GM21723 (cell line): ENCODE measurements at regions not wholly inside any gene's neighbourhood (a gene's known extent, or its start where the extent isn't known, plus 50 kb on each side); places are given as distances from the start of the nearest gene placed in this dataset.

ENCODE experiments used
- ATAC-seq: cut with Tn5 transposase; IDR thresholded peaks from one replicate; pipeline ENCODE4 v1.9.1; 2021; ENCODE audit warnings: mild to moderate bottlenecking, moderate library complexity; ENCODE audit not compliant: unreplicated experiment

DNA sequence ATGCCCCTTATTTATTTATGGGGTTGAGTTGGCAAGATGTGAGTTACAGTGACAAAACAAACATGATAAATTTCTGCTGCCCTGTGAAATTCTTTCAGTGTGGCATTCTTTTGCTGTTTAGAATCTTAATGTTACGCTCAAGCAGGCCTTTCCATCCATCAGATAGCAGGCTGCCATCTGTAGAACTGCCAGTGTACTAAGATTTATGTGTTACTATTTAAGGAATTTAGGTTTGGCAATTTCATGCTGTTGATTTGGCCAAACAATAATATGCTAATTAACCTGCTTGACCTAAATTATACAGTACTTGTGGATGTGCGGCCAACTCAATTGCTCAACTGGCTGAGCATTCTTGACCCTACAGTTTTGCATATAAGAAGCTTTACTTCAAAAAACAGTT is 477.7 kb upstream of the TPK1 start:
- no peak for ATAC-seq

DNA sequence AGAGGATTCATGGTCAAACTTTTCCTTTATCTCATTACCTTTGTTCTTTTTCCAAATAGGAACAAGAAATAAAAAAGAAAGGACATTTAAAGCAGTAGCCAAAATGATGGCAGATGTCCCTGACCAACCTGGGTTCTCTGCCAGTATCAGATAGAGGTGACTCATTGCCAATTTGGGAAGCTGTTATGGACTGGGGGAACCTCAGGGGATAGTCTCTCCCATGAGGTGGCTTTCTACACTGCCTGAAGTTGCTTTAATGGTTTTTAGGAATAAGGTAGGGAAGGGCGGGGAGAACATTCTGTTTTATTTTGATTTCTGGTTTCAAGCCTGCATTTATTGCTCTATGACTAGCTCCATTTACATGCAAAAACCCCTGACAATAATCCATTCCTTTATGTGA is 457.9 kb upstream of the TPK1 start:
- no peak for ATAC-seq

DNA sequence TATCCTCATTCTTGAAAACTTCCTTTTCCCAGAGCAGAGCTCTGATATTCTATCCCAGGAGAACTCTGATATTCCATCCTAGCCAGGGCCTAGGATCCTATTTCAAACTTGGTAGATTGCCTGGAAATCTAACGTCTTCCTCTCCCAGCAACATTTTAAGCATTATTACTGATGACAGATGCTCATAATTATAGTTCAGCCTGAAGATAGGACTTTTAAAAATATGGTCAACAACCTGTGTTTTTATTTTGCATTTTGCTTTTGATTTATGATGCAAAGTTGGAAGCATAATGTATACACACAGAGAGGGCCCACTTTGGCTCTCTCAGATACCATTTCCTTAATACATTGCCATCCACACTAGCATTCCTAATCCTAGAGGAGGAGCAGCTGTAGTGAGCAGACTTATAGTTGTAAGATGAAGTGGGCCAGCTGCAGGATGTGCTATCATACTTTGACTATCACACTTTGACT is 457.4 kb upstream of the TPK1 start:
- no peak for ATAC-seq

DNA sequence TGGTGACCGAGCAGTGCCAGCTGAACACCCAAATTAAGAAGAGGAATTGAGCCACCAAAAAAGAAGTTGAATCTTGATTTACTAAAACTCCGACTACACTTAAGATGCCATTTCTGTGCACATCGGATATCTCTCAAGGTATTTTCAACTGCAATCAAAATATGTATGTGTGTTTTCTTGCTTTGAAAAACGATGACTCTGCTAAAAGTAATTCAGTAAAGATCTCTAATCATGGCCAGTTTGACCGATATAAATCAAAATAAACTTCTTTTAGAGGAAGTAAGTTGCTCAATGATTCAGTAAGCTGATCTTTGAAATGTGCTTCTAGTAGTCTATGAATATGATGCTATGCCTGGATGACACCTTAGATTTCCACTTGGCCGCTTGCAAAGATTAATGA is 453.5 kb upstream of the TPK1 start:
- ATAC-seq = no peak

DNA sequence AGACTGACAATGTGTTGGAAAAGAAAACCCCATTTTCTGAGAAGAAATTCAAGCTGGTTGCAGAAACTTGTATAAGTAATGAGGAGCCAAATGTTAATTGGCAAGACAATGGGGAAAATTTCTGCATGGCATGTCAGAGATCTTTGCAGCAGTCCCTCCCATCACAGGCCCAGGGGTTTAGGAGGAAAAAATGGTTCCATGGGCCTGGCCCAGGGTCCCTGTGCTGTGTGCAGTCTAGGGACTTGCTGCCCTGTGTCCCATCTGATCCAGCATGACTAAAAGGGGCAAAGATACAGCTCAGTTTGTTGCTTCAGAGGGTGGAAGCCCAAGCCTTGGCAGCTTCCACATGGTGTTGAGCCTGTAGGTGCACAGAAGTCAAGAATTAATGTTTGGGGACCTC is 440.3 kb upstream of the TPK1 start:
- no peak for ATAC-seq

DNA sequence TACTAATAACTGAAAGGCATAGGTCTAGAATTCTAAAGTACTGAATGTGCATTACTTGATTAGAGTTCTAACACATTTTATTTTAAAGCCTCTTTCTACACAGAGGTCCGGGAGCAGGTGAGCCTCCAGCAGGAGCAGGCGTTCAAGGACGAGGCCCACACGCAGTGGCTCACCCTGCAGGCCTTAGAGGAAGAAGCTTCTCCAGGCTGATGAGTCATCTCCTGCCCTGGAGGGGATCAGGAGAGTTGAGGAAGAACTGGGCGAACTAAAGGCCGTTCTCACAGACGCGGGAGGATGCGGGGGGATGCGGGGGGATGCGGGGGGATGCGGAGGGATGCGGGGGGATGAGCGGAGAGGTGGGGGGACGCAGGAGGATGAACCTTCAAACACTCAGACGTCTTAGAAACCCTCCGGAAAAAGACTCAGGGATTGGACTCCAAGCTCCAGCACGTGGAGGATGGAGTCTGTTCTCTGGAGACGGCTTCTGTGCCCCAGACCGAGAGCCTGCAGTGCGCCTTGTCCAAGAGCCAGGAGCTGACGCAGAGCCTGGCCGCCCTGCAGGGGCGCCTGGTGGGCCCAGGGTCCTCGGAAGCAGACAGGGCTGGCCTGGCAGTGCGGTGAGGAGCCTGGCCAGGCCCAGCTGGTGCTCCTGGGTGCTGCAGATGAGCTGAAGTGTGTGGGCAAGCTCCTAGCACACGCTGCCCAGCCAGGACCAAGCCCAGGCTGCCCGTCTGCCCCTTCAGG is 433.7 kb upstream of the TPK1 start:
- ATAC-seq = no peak

DNA sequence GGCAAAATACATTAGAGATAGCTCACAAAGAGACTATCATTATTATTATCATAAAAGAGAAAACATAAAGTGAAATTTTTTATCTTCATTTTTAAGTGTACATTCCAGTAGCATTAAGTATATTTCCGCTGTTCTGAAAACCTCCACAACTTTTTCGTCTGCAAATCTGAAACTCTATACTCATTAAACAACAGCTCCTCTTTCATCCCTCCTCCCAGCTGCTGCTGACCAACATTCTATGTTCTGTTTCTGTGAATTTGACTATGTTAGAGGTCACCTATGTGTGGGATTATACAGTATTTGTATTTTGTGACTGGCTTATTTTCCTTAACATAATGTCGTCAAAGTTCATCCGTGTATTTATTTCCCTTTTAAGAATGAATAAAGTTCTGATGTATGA is 429.3 kb upstream of the TPK1 start:
- ATAC-seq = no peak

DNA sequence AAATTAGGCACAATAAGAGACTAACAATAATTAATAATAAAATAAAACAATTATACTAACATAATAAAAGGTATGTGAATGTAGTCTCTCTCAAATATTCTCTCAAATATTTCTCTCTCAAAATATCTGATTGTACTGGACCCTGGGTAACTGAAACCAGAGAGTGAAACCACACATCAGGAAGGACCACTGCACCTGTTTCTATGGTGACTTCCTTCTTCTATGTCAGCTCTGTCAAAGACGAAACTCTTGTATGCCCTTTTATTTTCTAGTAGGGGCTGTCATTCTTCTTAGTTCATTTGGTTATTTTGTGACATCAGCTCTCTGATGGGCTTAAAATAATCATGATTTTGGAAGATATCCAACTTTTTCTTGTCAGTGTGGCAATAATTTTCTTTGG is 428.0 kb upstream of the TPK1 start:
- ATAC-seq = peak; percentile 75

DNA sequence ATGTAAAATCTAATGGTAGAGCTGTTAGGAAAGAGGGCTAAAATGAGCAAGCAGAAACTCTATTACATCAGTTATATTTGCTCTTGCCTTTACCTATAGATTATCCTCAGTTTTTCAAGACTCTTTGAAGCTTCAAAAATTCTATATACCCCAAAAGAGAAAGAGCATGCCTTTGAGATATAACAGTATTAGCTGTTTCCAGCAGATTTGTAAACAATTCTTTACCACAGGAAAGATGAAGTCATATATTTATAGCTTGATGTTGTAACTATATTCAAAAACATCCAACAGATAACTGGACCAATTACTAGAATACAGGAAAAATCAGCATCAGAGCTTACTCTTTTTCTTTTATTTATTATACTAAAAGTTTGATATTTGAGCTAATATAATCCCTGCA is 416.2 kb upstream of the TPK1 start:
- no peak for ATAC-seq

DNA sequence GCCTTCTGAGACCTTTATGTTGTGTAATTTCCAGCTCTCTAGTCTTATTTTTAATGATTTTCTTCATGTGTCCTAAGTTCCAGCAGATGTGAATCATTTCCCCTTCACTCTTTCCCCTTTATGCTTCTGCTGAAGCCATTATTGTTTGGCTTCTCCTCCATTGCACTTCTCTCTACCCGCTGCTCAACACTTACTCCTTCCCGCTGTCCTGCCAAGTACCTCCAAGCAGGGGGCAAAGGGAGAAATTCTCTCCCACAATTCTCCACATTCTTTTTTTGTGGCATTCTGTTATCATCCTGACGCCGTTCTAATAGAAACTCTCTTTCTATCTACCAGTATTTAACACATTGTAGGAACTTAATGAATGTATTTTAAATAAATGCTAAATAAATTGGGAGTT is 388.9 kb upstream of the TPK1 start:
- ATAC-seq = no peak

DNA sequence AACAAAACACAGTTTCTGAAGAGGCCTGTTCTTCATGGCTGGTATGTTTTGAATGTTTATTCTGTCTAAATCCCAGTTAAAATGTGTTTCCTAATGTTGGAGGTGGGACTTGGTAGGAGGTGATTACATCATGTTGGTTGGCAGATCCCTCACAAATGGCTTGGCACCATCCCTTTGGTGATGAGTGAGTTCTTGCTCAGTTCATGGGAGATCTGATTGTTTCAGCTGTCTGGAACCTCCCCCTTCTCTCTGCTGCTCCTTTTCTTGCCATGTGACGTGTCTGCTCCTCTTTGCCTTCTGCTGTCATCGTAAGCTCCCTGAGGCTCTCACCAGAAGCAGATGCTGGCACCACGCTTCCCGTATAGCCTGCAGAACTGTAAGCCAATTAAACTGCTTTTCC is 383.6 kb upstream of the TPK1 start:
- ATAC-seq = no peak

DNA sequence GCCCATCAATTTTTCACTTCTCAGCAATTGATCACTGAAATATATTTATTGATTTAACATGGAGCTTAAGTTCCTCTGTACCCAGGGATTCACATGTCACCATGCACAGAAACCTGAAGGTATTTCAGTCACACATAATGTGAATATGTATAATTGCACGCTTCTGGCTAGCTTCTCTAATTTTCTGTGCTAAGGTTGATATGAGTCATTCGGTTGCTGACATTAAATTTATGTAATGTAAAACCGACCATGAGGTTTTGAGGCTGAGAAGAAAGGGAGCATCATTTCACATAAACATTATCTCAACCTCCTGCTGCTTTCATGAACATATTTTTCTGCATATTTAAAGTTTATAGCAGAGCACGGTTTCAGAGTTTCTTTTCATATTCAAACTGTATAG is 381.0 kb upstream of the TPK1 start:
- ATAC-seq = no peak

DNA sequence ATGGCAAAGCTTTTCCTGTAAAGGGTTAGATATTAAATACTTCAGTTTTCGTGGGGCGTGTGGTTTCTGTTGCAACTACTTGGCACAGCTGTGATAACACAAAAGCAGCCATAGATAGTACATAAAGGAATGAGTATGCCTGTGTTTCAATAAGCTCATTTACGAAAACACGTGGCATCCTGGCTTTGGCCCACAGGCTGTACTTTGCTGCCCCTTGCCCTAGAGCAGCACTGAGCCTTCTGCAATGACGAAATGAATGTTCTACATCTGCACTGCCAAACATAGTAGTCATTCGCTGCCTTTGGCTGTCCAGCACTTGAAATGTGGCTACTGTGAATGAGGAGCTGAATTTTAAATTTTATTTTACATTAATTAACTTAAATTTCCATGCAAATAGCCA is 376.2 kb upstream of the TPK1 start:
- ATAC-seq = no peak

DNA sequence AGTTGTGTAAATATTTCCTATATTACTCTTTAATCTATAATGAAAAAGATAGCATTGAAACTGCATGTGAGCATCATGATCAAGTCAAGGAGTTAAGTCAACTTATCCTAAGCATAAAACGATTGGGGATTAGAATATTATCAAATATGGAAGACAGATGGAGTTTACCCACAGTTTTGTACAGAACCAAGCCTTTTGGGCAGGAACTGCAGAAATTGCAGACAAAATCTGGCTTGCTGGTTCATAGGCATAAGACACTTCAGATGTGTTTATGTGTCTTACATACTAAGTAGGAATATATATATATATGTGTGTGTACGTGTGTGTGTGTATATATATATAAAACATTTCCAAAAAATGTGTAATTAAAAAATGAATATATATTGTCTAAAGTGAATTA is 375.4 kb upstream of the TPK1 start:
- no peak for ATAC-seq

DNA sequence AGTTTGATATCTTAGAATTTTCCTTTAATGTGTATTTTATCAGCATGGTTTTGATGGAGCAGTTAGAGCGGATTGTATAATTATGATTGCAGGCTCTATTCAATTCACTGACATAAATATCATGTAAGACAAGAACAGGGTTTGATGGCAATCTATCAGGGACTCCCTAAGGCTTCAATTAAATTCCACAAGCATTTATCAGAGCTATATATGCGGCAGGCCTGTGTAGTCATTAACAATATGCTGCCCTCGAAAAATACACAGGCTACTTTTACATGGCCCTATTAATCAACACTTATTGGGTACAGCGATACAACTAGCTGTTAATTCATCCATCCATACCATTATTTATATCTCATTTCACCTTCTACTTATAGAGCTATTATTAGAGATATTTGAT is 358.1 kb upstream of the TPK1 start:
- no peak for ATAC-seq

DNA sequence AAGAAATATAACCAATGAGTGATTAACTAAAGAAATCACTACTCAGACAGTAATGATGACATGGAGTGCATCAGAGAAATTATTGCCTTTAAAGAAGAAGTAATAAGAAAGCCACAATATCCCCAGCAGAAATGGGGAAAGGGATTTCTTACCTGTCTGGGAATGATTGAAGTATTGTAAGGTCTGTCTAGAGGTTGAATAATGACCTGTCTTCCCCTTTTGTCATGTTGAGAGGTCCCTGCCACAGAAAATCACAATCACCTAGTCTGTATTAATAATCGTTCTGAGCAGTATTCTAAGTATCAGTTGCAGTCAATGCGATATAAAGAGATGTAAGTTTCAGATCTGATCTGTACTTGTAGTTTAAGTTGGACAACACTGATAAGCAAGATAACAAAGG is 349.1 kb upstream of the TPK1 start:
- ATAC-seq = no peak

DNA sequence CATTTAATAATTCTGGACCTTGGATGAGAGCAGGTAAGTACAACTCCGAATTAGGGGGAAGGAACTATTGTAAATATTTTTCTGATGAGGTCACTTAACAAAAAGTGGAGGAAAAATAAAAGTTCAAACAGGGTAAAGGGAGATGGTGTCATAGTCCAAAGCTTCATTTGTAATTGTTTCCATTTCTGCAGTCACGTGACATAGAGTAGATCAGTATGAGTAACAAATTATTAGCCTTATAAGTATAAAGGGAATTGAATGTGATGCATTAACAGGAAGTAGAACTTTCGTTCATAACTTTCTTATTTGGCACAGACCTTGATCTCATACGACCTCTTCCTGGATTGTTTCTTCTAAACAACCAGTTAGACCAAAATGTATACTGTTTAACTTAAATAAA is 347.2 kb upstream of the TPK1 start:
- no peak for ATAC-seq

DNA sequence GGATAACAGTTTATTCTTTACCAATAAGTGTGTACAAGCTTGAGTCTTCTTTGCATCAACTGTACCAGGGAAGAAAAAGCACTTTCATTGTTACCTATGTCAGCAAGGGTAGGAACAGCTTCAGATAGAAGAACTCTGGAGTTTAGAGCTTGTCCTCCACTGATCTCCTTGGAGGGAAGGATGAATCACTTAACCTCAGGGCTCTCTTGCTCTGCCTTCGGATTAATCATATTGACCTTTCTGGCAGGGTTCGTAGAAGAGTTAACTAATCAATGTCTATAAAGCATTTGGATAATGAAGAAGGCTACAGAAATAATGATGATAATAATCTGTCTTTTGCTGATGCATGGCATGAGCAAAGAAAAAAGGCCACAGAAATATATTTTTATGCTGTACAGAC is 339.5 kb upstream of the TPK1 start:
- no peak for ATAC-seq

DNA sequence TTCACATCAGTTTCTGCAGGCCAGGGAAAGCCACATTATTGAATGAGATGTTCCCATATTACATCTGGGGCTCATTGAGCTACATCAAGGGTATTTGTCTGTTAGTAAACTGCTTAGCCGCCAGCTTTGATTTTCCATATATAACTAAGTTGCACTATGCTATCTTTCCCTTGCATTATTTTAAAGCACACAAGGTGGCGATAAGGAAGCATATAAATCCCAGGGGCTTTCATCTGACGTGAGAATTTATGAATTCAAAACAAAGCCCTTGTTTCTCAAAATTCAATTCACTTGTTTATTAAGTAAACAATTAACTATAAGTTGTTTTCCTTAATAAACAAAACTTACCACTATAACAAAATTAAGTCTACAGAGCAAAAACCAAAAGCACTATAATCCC is 334.1 kb upstream of the TPK1 start:
- no peak for ATAC-seq

DNA sequence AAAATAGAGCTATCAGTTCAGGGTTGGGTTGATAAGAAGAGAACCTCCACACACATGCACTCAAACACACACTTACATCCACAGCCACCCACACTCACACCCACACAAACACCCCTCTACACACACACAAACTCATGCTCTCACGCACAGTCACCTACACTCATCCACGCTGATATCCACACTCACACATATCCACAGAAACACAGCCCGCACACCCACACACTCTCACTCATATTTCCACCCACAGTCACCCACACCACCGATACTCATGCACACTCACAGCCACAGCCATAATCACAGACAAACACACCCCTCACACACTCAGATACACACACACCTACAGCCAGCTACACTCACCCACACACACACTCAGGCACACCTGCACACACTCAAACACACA is 333.0 kb upstream of the TPK1 start:
- ATAC-seq = no peak

DNA sequence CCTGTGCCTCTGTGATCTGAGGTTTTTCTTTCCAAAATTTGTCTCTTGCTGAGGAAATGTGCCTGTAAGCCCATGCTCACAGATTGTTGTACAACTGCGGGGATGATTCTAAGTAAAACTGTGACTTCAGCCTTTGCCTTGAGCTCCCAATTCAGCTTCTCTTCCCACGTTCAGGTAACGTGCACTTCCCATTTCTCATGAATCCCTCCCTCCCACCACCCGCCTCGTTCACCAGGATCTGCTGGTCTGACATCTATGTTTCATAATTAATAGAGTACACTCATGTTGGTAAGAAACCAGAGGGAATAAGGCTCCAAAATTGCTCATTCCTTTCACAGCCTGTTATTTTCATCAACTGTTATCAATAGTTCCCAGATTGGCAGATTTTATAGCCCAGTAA is 332.6 kb upstream of the TPK1 start:
- no peak for ATAC-seq

DNA sequence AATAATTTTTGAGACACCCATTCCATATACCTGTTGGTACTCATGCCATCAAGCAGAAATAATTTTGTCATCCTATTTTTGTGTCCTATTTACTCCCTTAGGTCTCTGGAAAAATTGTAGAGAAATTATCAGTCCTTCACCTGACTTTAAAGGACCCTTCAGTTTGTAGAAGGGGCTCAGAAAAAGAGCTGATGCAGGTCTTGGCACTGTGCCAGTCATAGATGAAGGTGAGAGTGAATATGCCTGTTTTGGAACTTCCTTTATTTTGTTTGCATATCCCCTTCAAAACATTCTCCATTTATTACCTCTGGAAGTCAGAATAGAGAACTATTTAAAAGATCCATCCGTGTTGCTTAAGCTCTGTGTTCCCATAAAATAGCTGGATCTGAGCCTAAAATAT is 321.0 kb upstream of the TPK1 start:
- no peak for ATAC-seq

DNA sequence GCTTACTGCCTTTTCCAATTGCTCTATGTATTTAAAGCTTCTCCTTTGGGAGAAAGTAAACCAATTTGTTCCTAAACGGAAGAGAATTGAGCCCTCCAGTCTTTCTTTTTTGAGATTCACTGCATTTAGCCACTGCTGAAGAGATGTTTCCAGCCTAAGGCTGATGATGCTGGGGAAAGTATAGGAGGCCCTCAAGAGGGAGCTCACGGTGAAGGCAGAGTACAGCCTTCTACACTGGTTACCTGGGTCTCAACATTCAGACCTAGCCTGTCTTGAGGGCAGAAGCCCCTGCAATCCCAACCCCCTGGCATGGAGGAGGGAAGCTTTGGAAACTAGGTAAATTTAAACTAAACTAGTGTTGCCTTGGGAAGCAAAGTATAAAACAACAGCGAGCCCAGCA is 316.7 kb upstream of the TPK1 start:
- ATAC-seq = no peak
